Prostate gland (tissue), 2 donors: ENCODE measurements at regions not wholly inside any gene's neighbourhood (a gene's known extent, or its start where the extent isn't known, plus 50 kb on each side); places are given as distances from the start of the nearest gene placed in this dataset.

Experiments used
- DNase-seq: peaks from one replicate; pipeline ENCODE4 v3.0.0-alpha.2; 2019; ENCODE audit warnings: low spot score
- H3K27ac ChIP-seq, 2 donors: fragments of 200-600 bp; sonication (generic); 2 replicates each; pipeline ENCODE4 v1.5.1; 2017 to 2019
- H3K27me3 ChIP-seq: fragments of 200-600 bp; sonication (generic); replicated peaks from 2 replicates; pipeline ENCODE4 v1.5.1; 2019; ENCODE audit not compliant: insufficient read depth
- H3K36me3 ChIP-seq, 2 donors: fragments of 200-600 bp; sonication (generic); 1 replicate in 1 of 2; 2 replicates in 1 of 2; pipeline versions ENCODE4 v1.5.1 to v1.8.1; 2017 to 2019
- H3K4me1 ChIP-seq: fragments of 200-600 bp; sonication (generic); replicated peaks from 2 replicates; pipeline ENCODE4 v1.5.1; 2019
- H3K4me3 ChIP-seq, 2 donors: fragments of 200-600 bp; sonication (generic); 2 replicates each; pipeline ENCODE4 v1.5.1; 2017 to 2019
- H3K9me3 ChIP-seq: fragments of 200-600 bp; sonication (generic); 2 replicates; pipeline ENCODE4 v1.5.1; 2017
- CTCF ChIP-seq, 4 experiments: fragments of 200-600 bp in 2 of 4; fragments of 450-650 bp in 2 of 4; sonication (generic) in 2 of 4; IDR thresholded peaks; 1 replicate in 3 of 4; 2 replicates in 1 of 4; pipeline ENCODE4 v1.5.1; 2016 to 2019; ENCODE audit warnings: antibody characterized with exemption in 4 of 4, mild to moderate bottlenecking in 2 of 4, moderate library complexity in 2 of 4
- POLR2A ChIP-seq: fragments of 450-650 bp; IDR thresholded peaks from one replicate; pipeline ENCODE4 v1.6.1; 2016; ENCODE audit warnings: antibody characterized with exemption, mild to moderate bottlenecking
- POLR2AphosphoS5 ChIP-seq: sonication (generic); formaldehyde crosslinking; IDR thresholded peaks from one replicate; pipeline ENCODE4 v1.6.1; 2017; ENCODE audit warnings: antibody characterized with exemption
- WGBS: methylation state at CpG from one replicate; pipeline ENCODE4 v1.1.5; 2018; 5-methylcytosine and 5-hydroxymethylcytosine counted together
- intact Hi-C: fragments of 100-400 bp; cut with DNase I; formaldehyde crosslinking; loops from one replicate; pipeline ENCODE4 v1.14.2; 2022

GRCh38 chr4:53923921-53924320 lies 140.5 kb downstream of the CHIC2 start:
- Histone ChIP-seq H3K36me3 (no peaks in the 10 kb centered on the region), H3K27me3 (no peaks in the 10 kb centered on the region), H3K9me3 (no peaks in the 10 kb centered on the region), H3K27ac (no peak overlapping the region), H3K4me1 (no peaks in the 10 kb centered on the region), H3K4me3 (no peak overlapping the region)
- no peak for DNase-seq
- WGBS, result 73% methylated on average over 5 of the region's 5 CpGs
- TF ChIP-seq POLR2A, result no peak
- intact Hi-C loops, result loop anchor here (10.0 kb wide), 1 partner anchor 729 kb away; no protein-coding TSS in a partner anchor

GRCh38 chr4:53921856-53922255 lies 142.5 kb downstream of the CHIC2 start:
- Histone ChIP-seq H3K9me3 (no peaks in the 10 kb centered on the region), H3K4me3 (no peak overlapping the region), H3K27me3 (no peaks in the 10 kb centered on the region), H3K4me1 (no peaks in the 10 kb centered on the region), H3K36me3 (no peaks in the 10 kb centered on the region), H3K27ac (no peak overlapping the region)
- no peak for DNase-seq
- intact Hi-C loops, result loop anchor here (10.0 kb wide), 1 partner anchor 727 kb away; no protein-coding TSS in a partner anchor
- TF ChIP-seq POLR2AphosphoS5, result no peak
- TF ChIP-seq CTCF (IDR thresholded peaks at IDR 0.05), result no peak
- no peak for TF ChIP-seq POLR2A

- TF ChIP-seq POLR2A (no peak), CTCF (IDR thresholded peaks at IDR 0.05) (no peak), POLR2AphosphoS5 (no peak)
- Histone ChIP-seq H3K9me3 (no peaks in the 10 kb centered on the region), H3K27ac (no peak overlapping the region), H3K4me3 (no peak overlapping the region), H3K4me1 (no peaks in the 10 kb centered on the region), H3K36me3 (no peaks in the 10 kb centered on the region), H3K27me3 (no peaks in the 10 kb centered on the region)
- DNase-seq, result no peak
- intact Hi-C loops, result loop anchor here (10.0 kb wide), 1 partner anchor 726 kb away; no protein-coding TSS in a partner anchor
- WGBS, result 91% methylated on average over 4 of the region's 4 CpGs
Observed at GRCh38 chr4:53920883-53921282, 143.5 kb downstream of the CHIC2 start.

GRCh38 chr4:53920116-53920515 lies 144.3 kb downstream of the CHIC2 start:
- Histone ChIP-seq H3K4me1 (no peaks in the 10 kb centered on the region), H3K27ac (no peak overlapping the region), H3K4me3 (no peak overlapping the region), H3K27me3 (no peaks in the 10 kb centered on the region), H3K9me3 (no peaks in the 10 kb centered on the region), H3K36me3 (no peaks in the 10 kb centered on the region)
- DNase-seq, result no peak
- intact Hi-C loops, result loop anchor here (10.0 kb wide), 1 partner anchor 725 kb away; no protein-coding TSS in a partner anchor
- WGBS, result 63% methylated on average over 4 of the region's 4 CpGs
- no peak for TF ChIP-seq POLR2AphosphoS5
- TF ChIP-seq CTCF (IDR thresholded peaks at IDR 0.05), result no peak
- no peak for TF ChIP-seq POLR2A

- DNase-seq, result no peak
- intact Hi-C loops, result no loop called here
Observed at GRCh38 chr4:53919535-53919934, 144.9 kb downstream of the CHIC2 start.

More at GRCh38 chr4:53919535-53919934, 144.9 kb downstream of the CHIC2 start:
- TF ChIP-seq CTCF (IDR thresholded peaks at IDR 0.05) (no peak), POLR2A (no peak)
- Histone ChIP-seq H3K9me3 (no peaks in the 10 kb centered on the region), H3K36me3 (no peaks in the 10 kb centered on the region), H3K4me3 (no peak overlapping the region), H3K27me3 (no peaks in the 10 kb centered on the region), H3K27ac (no peak overlapping the region), H3K4me1 (no peaks in the 10 kb centered on the region)
- WGBS, result 78% methylated on average over 2 of the region's 2 CpGs
